Thyroid gland (tissue), 4 donors: ENCODE measurements at regions not wholly inside any gene's neighbourhood (a gene's known extent, or its start where the extent isn't known, plus 50 kb on each side); places are given as distances from the start of the nearest gene placed in this dataset.

ENCODE experiments used
- CTCF ChIP-seq, 6 experiments: fragments of 200-600 bp in 3 of 6; fragments of 450-650 bp in 3 of 6; sonication (generic) in 3 of 6; IDR thresholded peaks; one replicate each; pipeline ENCODE4 v1.5.1; 2016 to 2019; ENCODE audit warnings: antibody characterized with exemption in 6 of 6, mild to moderate bottlenecking in 2 of 6, inconsistent platforms in 1 of 6, moderate library complexity in 1 of 6
- POLR2A ChIP-seq, 2 donors: fragments of 450-650 bp; IDR thresholded peaks; one replicate each; pipeline ENCODE4 v1.6.1; 2017; ENCODE audit warnings: antibody characterized with exemption in 2 of 2, mild to moderate bottlenecking in 2 of 2, moderate library complexity in 1 of 2

GRCh38 chr2:236908439-236909192 is 177.1 kb upstream of the COPS8 start:
- TF ChIP-seq POLR2A (IDR thresholded peaks at IDR 0.05) (no peak), CTCF (IDR thresholded peaks at IDR 0.05) (no peak)
